A549 (cell line): ENCODE measurements at regions not wholly inside any gene's neighbourhood (a gene's known extent, or its start where the extent isn't known, plus 50 kb on each side); places are given as distances from the start of the nearest gene placed in this dataset.

Experiments
- ATAC-seq, 2 experiments: fragments of 200-7000 bp in 1 of 2; fragments of >200 bp in 1 of 2; cut with Nextera tagmentation in 1 of 2; cut with Tn5 transposase in 1 of 2; 3 replicates each; pipeline versions ENCODE4 v1.8.0 to v1.9.1; 2018 to 2020; ENCODE audit warnings: mild to moderate bottlenecking in 1 of 2, moderate library complexity in 1 of 2
- CTCF ChIA-PET: fragments of 300-600 bp; sonication (Branson Sonifier 250); formaldehyde crosslinking; extraction: SDS; loops from one replicate; lab custom pipeline; 2021; ENCODE audit warnings: antibody characterized with exemption, inconsistent platforms; lab: Yijun Ruan, JAX
- POLR2A ChIA-PET: fragments of 350-600 bp; formaldehyde crosslinking; extraction: SDS; loops from one replicate; lab custom pipeline; 2021; ENCODE audit warnings: antibody characterized with exemption, inconsistent platforms; lab: Yijun Ruan, JAX
- DNase-seq, 2 experiments: peaks; one replicate each; pipeline versions ENCODE4 v3.0.0 to v3.0.0-alpha.2; 2011 to 2016; ENCODE audit warnings: low read depth in 1 of 2, low spot score in 1 of 2
- FAIRE-seq: peaks from 2 replicates; lab custom pipeline; 2011; peaks lifted over from hg19 to GRCh38; lab: Jason Lieb, UNC
- H3K27ac ChIP-seq, 2 experiments: fragments of >200 bp; sonication (Bioruptor Twin); formaldehyde crosslinking; 3 replicates each; pipeline ENCODE4 v1.5.1; 2016 to 2017
- H3K4me1 ChIP-seq: fragments of >200 bp; sonication (Bioruptor Twin); formaldehyde crosslinking; 3 replicates; pipeline ENCODE4 v1.6.1; 2016
- H3K4me2 ChIP-seq: fragments of >200 bp; sonication (Bioruptor Twin); formaldehyde crosslinking; 3 replicates; pipeline ENCODE4 v1.6.1; 2016
- H3K4me3 ChIP-seq: fragments of >200 bp; sonication (Bioruptor Twin); formaldehyde crosslinking; 3 replicates; pipeline ENCODE4 v1.5.1; 2016
- H3K9me3 ChIP-seq: fragments of >200 bp; sonication (Bioruptor Twin); formaldehyde crosslinking; 3 replicates; pipeline ENCODE4 v1.6.1; 2016
- ATOH8 ChIP-seq: fragments of 250-450 bp; sonication (Bioruptor Pico); IDR thresholded peaks from 2 replicates; pipeline ENCODE4 v1.5.0; 2020; ENCODE audit warnings: low read depth, mild to moderate bottlenecking, moderate library complexity
- BCL3 ChIP-seq: fragments of >200 bp; sonication (Bioruptor Twin); formaldehyde crosslinking; IDR thresholded peaks from 3 replicates; pipeline ENCODE4 v1.6.1; 2016
- BHLHE40 ChIP-seq: IDR thresholded peaks from 2 replicates; pipeline ENCODE4 v1.6.1; 2012; ENCODE audit warnings: low read depth, low read length, inconsistent platforms
- CBX8 ChIP-seq: fragments of 200-600 bp; sonication (generic); IDR thresholded peaks from 2 replicates; pipeline ENCODE4 v1.6.1; 2016
- CEBPB ChIP-seq, 2 experiments: fragments of >200 bp in 1 of 2; sonication (Bioruptor Twin) in 1 of 2; formaldehyde crosslinking in 1 of 2; IDR thresholded peaks; 2 replicates each; pipeline ENCODE4 v1.6.1; 2012 to 2016
- EHMT2 ChIP-seq: fragments of 200-600 bp; sonication (generic); IDR thresholded peaks from 2 replicates; pipeline ENCODE4 v1.6.1; 2016; ENCODE audit warnings: antibody characterized with exemption, low read depth, mild to moderate bottlenecking, moderate library complexity
- FOSL2 ChIP-seq, 2 experiments: fragments of 450-650 bp in 1 of 2; fragments of >200 bp in 1 of 2; sonication (Bioruptor Twin) in 1 of 2; formaldehyde crosslinking; IDR thresholded peaks; 2 replicates each; pipeline versions ENCODE4 v1.5.0 to v1.6.1; 2016 to 2020; ENCODE audit warnings: mild to moderate bottlenecking in 1 of 2, moderate library complexity in 1 of 2
- HDAC2 ChIP-seq: fragments of 200-600 bp; sonication (generic); IDR thresholded peaks from 2 replicates; pipeline ENCODE4 v1.6.1; 2016
- JUN ChIP-seq, 2 experiments: fragments of >200 bp; sonication (Bioruptor Twin); formaldehyde crosslinking; IDR thresholded peaks; 2 replicates in 1 of 2; 3 replicates in 1 of 2; pipeline ENCODE4 v1.6.1; 2016 to 2017
- MAFK ChIP-seq: fragments of 450-650 bp; IDR thresholded peaks from 2 replicates; pipeline ENCODE4 v1.6.1; 2014; ENCODE audit not compliant: partially characterized antibody
- RARB ChIP-seq: fragments of 250-450 bp; sonication (Bioruptor Pico); IDR thresholded peaks from 2 replicates; pipeline ENCODE4 v1.8.0; 2021; ENCODE audit warnings: mild to moderate bottlenecking, moderate library complexity
- SMC3 ChIP-seq: fragments of >200 bp; sonication (Bioruptor Twin); formaldehyde crosslinking; IDR thresholded peaks from 3 replicates; pipeline ENCODE4 v1.6.1; 2018; ENCODE audit warnings: inconsistent platforms
- SREBF2 ChIP-seq: fragments of 450-650 bp; IDR thresholded peaks from 2 replicates; pipeline ENCODE4 v1.6.1; 2014; ENCODE audit warnings: mild to moderate bottlenecking, moderate library complexity
- TFCP2L1 ChIP-seq: fragments of 250-450 bp; sonication (Bioruptor Pico); IDR thresholded peaks from 2 replicates; pipeline ENCODE4 v1.5.0; 2021; ENCODE audit warnings: mild to moderate bottlenecking
- TP53 ChIP-seq: fragments of 250-450 bp; sonication (Bioruptor Pico); IDR thresholded peaks from 2 replicates; pipeline ENCODE4 v1.5.0; 2021; ENCODE audit warnings: mild to moderate bottlenecking, moderate library complexity
- ZC3H11A ChIP-seq: fragments of 450-650 bp; IDR thresholded peaks from 2 replicates; pipeline ENCODE4 v1.6.1; 2014; ENCODE audit warnings: antibody characterized with exemption, mild to moderate bottlenecking
- WGBS: methylation state at CpG from one replicate; pipeline ENCODE4 v1.1.6; 2017; ENCODE audit errors: missing lambda C conversion rate; 5-methylcytosine and 5-hydroxymethylcytosine counted together
- TF ChIP-seq, protein P1 (sequence below): fragments of 450-650 bp; IDR thresholded peaks from 2 replicates; pipeline ENCODE4 v1.6.1; 2014; ENCODE audit warnings: antibody characterized with exemption
- TF ChIP-seq, protein P2 (sequence below): IDR thresholded peaks from 2 replicates; pipeline ENCODE4 v1.6.1; 2012; ENCODE audit warnings: low read depth, borderline replicate concordance
- TF ChIP-seq, protein P3 (sequence below): IDR thresholded peaks from 2 replicates; pipeline ENCODE4 v1.6.1; 2012
- TF ChIP-seq, protein P4 (sequence below): fragments of 150-350 bp; IDR thresholded peaks from 2 replicates; pipeline ENCODE4 v1.6.1; 2014; ENCODE audit warnings: low read depth, mild to moderate bottlenecking, low read length

DNA sequence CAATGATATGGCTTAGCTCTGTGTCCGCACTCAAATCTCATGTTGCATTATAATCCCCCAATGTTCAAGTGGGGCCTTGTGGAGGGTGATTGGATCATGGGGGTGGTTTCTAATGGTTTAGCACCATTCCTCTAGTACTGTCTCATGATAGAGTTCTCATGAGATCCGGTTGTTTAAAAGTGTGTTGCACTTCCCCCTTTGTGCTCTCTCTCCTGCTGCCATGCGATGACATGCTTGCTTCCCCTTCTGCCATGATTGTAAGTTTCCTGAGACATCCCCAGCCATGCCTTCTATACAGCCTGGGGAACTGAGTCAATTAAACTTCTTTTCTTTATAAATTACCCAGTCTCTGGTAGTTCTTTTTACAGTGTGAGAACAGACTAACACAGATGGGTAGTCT, 427.1 kb downstream of the CHSY3 start:
- no peaks in the 10 kb centered on the region for H3K9me3 ChIP-seq
- CTCF ChIA-PET = no interaction called here
- WGBS = 89% methylated on average over 3 of the region's 3 CpGs
- TF ChIP-seq MAFK (no peak), SMC3 (no peak), CBX8 (no peak), FOSL2 (IDR thresholded peaks at IDR 0.05) (no peak), FOSL2 (CRISPR knock-in tag; IDR thresholded peaks at IDR 0.05) (no peak), BCL3 (no peak), BHLHE40 (no peak), SREBF2 (no peak), RARB (no peak)
- TF ChIP-seq, protein P1, sequence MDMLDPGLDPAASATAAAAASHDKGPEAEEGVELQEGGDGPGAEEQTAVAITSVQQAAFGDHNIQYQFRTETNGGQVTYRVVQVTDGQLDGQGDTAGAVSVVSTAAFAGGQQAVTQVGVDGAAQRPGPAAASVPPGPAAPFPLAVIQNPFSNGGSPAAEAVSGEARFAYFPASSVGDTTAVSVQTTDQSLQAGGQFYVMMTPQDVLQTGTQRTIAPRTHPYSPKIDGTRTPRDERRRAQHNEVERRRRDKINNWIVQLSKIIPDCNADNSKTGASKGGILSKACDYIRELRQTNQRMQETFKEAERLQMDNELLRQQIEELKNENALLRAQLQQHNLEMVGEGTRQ = no peak
- TF ChIP-seq, protein P2, sequence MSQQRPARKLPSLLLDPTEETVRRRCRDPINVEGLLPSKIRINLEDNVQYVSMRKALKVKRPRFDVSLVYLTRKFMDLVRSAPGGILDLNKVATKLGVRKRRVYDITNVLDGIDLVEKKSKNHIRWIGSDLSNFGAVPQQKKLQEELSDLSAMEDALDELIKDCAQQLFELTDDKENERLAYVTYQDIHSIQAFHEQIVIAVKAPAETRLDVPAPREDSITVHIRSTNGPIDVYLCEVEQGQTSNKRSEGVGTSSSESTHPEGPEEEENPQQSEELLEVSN = no peak
- H3K4me2 ChIP-seq = no peak overlapping the region
- FAIRE-seq (no peak), DNase-seq (no peak), ATAC-seq (no peak)
- H3K27ac ChIP-seq = no peak overlapping the region
- H3K4me1 ChIP-seq = no peaks in the 10 kb centered on the region; the same call in 2 of the 3 replicates
- H3K4me3 ChIP-seq = no peak overlapping the region
- POLR2A ChIA-PET = no interaction called here

GRCh38 chr5:130324953-130325671, 420.8 kb downstream of the CHSY3 start:
- no peaks in the 10 kb centered on the region for H3K9me3 ChIP-seq
- H3K27ac ChIP-seq = no peak overlapping the region
- TF ChIP-seq, protein P2 = no peak
- TF ChIP-seq, protein P3, sequence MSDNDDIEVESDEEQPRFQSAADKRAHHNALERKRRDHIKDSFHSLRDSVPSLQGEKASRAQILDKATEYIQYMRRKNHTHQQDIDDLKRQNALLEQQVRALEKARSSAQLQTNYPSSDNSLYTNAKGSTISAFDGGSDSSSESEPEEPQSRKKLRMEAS = no peak
- TF ChIP-seq, protein P4, sequence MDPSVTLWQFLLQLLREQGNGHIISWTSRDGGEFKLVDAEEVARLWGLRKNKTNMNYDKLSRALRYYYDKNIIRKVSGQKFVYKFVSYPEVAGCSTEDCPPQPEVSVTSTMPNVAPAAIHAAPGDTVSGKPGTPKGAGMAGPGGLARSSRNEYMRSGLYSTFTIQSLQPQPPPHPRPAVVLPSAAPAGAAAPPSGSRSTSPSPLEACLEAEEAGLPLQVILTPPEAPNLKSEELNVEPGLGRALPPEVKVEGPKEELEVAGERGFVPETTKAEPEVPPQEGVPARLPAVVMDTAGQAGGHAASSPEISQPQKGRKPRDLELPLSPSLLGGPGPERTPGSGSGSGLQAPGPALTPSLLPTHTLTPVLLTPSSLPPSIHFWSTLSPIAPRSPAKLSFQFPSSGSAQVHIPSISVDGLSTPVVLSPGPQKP = no peak
- TF ChIP-seq TP53 (CRISPR knock-in tag) = no peak
- no peak for TF ChIP-seq ZC3H11A
- TF ChIP-seq ATOH8 (CRISPR knock-in tag) = no peak
- no peak for TF ChIP-seq TFCP2L1 (CRISPR knock-in tag)
- TF ChIP-seq CEBPB (IDR thresholded peaks at IDR 0.05) = no peak
- TF ChIP-seq HDAC2 = no peak
- no peak for TF ChIP-seq MAFK
- no peak for TF ChIP-seq EHMT2
- no peak for TF ChIP-seq JUN (IDR thresholded peaks at IDR 0.05)
- DNase-seq (no peak), FAIRE-seq (no peak), ATAC-seq (no peak)
- no peak overlapping the region for H3K4me3 ChIP-seq
- POLR2A ChIA-PET = no interaction called here
- 43% methylated on average over 7 of the region's 7 CpGs for WGBS
- CTCF ChIA-PET = no interaction called here
- no peaks in the 10 kb centered on the region for H3K4me1 ChIP-seq
- no peak overlapping the region for H3K4me2 ChIP-seq
